Right renal cortex interstitium (tissue), 3 donors: ENCODE measurements at regions not wholly inside any gene's neighbourhood (a gene's known extent, or its start where the extent isn't known, plus 50 kb on each side); places are given as distances from the start of the nearest gene placed in this dataset.

Source experiments
- DNase-seq, 3 donors: peaks; one replicate each; pipeline ENCODE4 v3.0.0-alpha.2; 2013; ENCODE audit warnings: low read depth in 3 of 3, low spot score in 2 of 3

GRCh38 chr11:33646629-33647028 is 54.0 kb downstream of the C11orf91 start:
- DNase-seq: no peak

DNA sequence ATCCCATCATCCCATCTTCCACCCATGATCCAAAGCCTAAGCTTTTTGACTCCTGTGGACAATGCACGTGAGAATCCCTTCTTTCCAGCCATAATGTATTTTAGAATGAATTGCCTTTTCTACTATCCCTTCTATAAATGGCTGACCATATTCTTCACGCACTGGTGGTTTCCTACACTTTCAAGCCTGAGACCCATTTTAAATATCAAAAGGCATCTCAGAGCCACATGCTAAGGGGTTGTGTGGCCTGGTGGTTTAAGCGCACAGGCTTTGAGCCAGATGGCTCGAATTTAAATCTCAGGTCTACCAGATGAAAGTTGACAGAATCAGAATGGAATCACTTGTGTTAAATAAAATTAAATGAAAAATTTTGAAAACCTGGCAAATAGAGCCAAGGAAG is 54.5 kb downstream of the C11orf91 start:
- DNase-seq: no peak

GRCh38 chr11:33645686-33646085 is 54.9 kb downstream of the C11orf91 start:
- DNase-seq: no peak

DNA sequence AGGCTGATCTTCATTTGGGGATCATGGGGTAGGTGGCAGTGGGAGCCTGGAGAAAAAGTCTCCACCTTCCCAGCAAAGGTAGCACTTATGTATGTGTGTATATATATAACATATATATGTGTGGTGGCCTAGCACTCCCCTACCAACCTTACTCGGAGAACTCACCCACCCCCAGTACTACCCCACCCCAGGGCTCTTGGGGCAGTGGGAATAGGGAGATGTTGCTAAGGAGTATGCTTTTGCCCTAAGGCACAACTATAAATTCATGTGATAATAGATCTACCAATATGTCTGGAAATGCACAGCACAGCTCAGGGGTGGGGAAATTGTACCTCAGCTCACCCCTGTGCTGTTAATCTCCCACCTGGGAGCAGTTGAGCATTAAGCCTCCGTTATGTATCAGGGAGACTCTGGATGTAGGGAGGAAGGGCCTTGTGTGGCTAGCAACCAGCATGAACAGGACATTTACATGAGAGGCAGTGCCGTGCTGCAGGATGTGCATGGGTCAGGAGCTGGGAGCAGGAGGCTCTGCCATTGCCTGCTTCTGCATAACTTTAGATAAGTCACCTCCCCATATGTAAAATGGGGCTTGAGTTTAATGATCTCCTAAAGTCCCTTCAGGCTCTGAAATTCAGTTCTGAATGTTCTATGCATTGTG is 57.3 kb downstream of the C11orf91 start:
- DNase-seq: no peak

- no peak for DNase-seq
Observed at GRCh38 chr11:33642461-33643166, 58.0 kb downstream of the C11orf91 start.

DNA sequence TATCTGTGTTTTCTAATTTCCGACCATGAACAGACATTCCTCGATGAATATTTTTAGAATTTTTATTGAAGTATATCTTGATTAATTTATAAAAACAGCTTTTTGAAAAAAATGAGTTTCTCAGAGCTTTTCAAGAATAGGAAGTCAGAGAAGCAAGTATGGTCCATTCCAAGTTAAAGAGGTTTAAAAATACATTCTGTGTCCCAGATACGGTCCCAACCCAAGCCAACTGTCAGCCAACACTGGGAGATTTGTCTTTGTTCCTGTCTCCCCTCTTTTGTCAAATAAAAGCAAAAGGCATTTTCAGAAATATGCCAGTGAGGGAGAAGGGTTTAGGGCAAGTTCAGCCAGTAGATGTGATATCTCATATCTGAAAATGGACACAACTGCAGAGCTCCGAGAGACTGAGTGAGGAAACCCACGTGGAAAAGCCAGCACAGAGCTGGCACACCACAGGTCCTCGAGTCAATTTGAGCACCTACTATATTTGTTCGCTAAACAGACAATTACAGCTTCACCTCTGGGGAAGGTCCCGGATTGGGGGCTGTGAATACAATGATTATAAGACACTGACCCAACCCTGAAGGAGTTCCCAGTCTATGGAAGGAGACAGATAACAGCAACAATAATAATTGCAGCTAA is 59.8 kb downstream of the C11orf91 start:
- no peak for DNase-seq

GRCh38 chr11:33638608-33639007 is 62.0 kb downstream of the C11orf91 start:
- no peak for DNase-seq

DNA sequence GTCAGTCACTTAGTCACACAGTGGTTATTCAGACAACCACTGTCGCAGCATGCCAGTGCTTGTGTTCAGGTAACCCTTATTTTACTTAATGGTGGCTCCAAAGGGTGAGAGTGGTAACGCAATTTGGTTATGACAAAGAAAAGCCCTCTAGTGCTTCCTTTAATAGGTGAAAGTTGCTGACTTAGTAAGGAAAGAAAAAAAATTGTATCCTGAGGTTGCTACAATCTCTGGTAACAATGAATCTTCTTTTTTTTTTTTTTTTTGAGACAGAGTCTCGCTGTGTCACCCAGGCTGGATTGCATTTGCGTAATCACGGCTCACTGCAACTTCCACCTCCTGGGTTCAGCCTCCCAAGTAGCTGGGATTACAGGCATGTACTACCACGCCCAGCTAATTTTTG is 64.5 kb downstream of the C11orf91 start:
- DNase-seq: no peak

DNA sequence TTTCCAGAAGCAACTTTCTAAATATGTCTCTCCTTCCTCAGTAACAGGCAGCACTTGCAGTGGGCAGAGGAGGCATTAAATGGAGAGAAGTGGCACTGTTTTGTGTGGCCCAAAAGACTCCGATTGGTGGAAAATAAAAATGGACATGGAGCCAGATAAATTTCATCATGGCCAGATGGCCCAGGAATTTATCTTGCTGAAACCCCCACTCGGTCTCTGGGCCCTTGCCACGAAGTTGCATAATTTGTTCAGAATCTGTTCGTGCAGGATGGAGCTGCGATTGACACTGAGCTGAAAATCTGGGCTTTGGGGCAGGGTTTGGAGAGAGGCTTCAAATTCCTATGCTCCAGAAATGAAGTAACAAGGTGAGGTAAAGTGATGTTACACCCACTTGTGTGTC is 65.5 kb downstream of the C11orf91 start:
- no peak for DNase-seq

GRCh38 chr11:33634291-33634834 is 66.3 kb downstream of the C11orf91 start:
- DNase-seq: no peak

GRCh38 chr11:33633251-33634003 is 67.2 kb downstream of the C11orf91 start:
- DNase-seq: no peak

DNA sequence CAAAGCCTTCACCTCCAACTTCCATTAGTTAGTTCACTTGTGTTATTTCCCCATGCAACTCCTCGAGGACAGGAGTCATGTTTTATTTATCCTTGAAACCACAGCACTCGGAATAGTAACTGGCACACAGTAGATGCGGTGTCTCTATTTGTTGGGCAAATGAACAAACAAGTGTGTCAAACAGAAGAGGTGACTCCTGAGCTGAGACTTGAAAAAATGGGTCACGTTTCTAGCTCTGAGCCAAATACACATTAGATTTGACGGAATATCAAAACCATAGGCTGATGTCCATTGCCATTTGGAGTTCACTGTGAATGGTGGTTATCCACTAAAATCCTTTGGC is 68.9 kb downstream of the C11orf91 start:
- DNase-seq: no peak

GRCh38 chr11:33630936-33631748 is 69.5 kb downstream of the C11orf91 start:
- no peak for DNase-seq

GRCh38 chr11:33624083-33624482 is 76.5 kb downstream of the C11orf91 start:
- no peak for DNase-seq

DNA sequence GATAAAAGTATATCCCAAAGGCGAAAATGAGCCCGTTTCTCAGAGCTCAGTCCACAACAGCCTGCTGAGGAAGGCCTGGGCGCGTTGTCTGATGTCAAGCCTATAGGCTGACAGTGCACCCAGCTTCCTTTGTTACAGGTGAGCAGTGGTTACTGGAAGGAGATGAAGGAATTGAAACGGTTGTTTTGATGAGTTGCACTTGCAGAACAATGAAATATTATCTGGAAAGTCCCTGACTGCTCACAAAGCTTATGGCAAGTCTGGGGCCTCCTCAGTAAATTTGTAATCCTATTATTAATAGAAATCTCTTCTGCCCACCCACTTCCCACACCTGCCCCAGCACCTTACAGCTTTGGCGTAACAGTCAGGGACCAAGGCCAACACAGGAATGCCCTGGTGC is 77.8 kb downstream of the C11orf91 start:
- no peak for DNase-seq

- no peak for DNase-seq
Observed at GRCh38 chr11:33622186-33622585, 78.4 kb downstream of the C11orf91 start.

- DNase-seq: no peak
Observed at GRCh38 chr11:33620423-33621171, 80.0 kb downstream of the C11orf91 start.

DNA sequence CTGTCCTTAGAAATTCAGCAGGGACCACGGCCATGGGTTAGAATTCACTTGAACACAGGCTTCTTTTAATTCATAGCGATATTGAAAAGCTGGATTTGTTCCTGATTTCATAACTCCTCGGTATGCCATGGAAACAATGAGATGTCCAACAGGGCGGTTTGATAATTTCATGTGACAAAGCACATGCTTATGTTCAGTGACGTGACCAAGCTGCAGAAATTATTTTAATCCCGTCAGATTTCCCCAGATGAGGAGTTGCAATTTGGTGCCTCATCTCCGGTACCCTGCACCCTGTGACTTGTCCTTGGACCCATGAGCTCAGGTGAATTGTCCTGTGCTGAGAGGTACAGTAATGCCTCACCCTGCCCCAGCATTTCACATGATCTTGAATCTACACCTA is 81.7 kb downstream of the C11orf91 start:
- no peak for DNase-seq

GRCh38 chr11:33618351-33618710 is 82.3 kb downstream of the C11orf91 start:
- no peak for DNase-seq
